NCI-H446 (cell line): ENCODE measurements at regions not wholly inside any gene's neighbourhood (a gene's known extent, or its start where the extent isn't known, plus 50 kb on each side); places are given as distances from the start of the nearest gene placed in this dataset.

Experiments used
- DNase-seq, 2 experiments: peaks; one replicate each; lab custom pipeline; 2025; lab: John Stamatoyannopoulos, UW

DNA sequence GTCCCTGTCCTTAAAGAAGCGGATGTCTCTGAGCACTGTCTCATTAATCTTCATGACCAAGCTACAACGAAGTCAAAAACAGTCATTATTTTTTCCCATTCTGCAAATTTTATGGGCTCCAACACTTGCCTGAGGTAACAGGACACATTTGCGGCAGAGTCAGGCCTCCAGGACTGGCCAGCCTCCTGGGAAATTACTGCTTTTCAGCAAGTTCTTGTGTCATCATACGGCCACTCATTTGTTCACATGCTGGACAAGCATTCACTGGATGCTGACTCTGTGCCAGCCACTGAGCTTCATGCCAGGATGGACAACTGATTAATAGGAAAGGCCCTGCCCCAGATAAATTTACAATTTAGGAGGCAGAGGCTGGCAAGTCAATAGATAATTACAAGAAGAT, 305.7 kb downstream of the ACTL7B start:
- no peak for DNase-seq

GRCh38 chr9:108549184-108549583, 306.6 kb downstream of the ACTL7B start:
- no peak for DNase-seq

DNA sequence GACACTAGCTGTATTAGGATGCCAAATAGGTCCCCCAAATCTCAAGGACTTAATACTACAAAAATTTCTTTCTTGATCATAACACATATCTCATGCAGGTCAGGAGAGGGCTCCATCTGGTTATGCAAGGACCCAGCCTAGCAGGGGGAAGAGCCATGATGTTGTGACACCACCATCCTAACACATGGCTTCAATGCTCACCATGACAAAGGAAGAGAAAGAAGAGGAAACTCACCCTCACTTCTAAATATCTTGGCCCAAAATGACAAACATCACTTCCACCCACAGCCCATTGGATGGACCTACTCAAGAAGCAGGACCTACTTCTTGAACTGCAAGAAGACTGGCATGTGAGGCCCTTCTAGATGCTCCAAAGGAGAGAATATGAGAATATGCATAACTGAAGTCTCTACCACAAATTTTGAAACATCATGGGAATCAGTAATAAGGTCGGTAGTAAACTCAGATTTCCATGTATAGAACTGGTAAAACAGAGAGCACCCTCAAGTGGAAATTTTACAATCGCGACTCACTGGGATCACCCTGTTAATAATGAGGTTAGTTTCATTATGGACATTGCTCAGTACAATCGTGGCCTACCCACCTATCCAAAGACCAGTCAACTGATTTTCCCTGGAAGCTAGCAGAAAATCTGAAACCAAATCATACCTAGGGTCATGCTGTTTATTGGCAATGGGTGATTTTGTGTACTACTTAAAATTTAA, 308.2 kb downstream of the ACTL7B start:
- DNase-seq = no peak

DNA sequence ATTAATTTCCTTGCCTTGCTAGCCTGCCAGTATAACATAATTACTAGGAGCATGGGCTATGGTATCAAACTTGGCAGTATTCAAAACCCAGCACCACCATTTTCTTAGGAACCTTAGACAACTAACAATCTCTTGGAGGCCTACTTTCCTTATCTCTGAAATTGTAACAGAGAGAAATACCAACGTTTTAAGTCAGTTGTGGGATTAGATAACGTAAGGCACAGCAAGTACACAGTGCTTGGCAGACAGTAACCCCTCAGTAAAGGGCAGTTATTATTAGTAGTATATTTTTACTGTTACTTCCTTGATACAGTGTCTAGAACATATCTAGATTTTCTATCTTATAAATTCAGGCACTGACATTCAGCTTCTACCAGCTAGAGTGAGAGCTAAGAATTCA, 309.6 kb downstream of the ACTL7B start:
- DNase-seq = no peak

- DNase-seq = no peak
Measured at GRCh38 chr9:108545436-108545835, 310.4 kb downstream of the ACTL7B start.

DNA sequence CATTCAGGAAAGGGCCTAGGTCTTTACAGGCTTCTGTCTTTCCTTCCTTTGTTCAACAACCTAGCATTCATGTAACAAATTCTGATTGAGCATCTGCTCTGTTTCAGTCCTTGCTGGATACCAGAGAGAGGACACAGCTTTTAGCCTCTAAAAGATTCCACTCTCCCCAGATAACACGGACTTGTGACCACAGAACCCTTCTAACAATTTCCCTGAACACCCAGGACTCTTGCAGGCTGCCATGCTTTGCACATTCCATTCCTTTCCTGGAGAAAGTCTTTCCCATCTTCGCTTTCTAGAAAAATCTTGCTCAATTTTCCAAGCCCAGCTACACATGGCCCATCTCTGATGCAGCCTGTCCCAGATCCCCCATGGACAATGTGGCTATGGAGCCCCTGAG, 310.9 kb downstream of the ACTL7B start:
- no peak for DNase-seq

GRCh38 chr9:108543251-108543778, 312.5 kb downstream of the ACTL7B start:
- no peak for DNase-seq

DNA sequence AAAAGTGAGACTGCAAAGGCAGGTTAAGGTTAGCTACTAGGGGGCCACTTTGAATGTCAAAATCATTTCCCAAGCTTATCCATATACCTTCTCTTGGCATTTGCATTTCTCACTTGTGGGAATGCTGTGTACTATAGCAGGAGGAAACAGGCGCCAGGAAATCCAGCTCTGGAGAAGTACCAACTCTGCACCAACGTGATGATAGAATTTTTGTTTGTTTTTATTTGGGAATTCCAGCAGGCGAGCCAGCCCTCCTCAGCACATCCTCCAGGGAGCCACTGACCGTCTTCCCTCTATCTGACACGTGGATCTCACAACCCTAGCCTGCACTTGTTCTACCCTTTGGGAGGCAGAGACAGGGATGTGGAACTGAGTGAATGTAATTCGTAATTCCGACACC, 318.0 kb downstream of the ACTL7B start:
- no peak for DNase-seq

GRCh38 chr9:108536836-108537601, 318.8 kb downstream of the ACTL7B start:
- no peak for DNase-seq

DNA sequence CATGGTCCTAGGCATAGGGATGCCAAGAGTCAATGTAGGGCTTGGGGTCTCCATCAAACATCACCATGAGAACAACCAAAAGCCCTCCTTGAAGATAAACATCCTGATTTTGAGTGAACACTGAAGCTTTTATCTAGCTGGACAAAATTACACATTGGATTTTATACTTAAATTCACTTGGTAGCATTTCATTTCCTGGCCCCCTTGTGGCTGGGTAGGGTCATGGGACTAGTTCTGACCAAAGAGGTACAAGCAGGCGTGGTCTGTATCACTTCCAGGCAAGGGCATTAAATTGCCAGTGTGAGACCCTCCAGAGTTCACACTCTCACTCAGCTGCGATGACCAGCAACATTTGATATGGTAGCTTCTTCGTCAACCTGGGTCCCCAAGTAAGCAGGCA, 320.3 kb downstream of the ACTL7B start:
- no peak for DNase-seq

DNA sequence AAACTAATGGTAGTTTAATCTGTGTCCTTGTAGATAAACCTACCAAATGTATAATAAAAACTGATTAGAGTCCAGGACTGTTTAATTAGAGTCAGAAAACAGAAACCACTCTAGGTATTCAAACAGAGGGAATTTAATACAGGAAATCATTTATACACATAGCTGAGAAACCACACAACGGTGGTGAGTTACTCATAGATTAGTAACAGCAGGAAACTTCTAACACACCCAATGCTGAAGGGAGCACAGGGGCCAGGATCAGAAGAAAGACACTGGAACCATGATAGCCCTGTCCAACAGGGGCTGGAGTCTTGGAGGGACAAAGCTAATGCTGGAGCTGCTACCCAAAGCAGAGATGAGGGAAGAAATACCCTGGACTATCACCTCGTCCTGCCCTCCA, 321.0 kb downstream of the ACTL7B start:
- no peak for DNase-seq

- no peak for DNase-seq
Measured at GRCh38 chr9:108530141-108530540, 325.6 kb downstream of the ACTL7B start.

GRCh38 chr9:108528231-108528630, 327.6 kb downstream of the ACTL7B start:
- DNase-seq = no peak

- no peak for DNase-seq
Measured at GRCh38 chr9:108526518-108526917, 329.3 kb downstream of the ACTL7B start.

DNA sequence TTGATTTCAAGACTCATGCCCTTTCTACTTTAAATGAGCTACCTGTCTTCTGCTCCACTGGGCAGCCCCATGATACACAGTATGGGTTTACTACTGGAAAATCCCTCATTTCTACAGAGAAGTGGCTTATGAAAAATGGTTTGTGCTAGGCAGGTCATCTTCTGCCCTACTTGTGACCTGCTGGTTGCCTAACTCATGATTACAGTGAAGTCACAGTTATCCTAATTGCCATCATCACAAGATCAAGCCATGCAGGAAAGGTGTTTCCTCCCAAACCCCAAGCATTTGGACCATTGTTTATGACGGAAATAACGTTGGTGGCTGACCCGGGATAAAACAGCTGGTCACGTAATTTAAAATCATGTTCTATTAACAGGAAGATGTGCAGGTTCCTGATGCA, 330.6 kb downstream of the ACTL7B start:
- no peak for DNase-seq

DNA sequence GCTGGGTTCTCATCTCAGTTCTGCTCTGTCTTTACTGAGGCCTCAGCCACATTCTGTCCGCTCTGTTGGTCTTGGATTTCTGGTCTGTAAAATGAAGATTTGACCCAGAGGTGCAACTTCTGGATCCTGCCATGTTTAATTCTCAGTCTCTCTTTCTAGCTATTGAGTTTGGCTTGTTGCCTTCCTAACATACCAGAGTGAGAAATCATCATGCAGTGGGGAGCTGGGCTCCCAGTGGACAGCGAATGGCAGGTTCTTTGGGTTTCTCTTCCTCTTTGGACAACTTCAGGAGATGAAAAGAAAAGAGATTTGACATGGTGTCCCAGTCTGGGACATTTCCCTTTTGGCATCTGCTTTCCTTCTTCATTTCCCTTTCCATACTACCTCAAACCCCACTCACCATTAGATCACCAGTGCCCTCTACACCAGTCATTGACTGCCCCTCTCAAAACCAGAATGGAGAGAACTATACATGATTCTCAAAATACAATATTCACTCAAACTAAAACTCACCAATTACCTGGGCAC, 334.7 kb downstream of the ACTL7B start:
- no peak for DNase-seq

DNA sequence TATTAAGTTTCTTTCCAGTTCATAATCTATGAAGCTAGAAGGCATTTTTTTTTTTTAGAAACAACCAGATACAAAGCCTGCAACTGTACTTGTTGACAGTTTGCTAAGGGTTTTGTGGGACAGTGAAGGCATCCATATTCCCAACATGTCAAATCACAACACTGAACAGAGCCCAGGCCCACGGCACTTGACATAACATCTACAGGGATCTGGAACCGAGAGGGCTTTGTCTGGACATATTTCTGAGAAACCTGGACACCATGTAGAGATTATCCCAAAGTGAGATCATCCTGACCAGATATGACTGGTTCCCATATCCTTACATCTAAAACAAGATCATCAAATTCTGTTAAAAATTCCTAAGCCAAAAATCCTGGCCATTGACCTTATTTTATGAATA, 336.3 kb downstream of the ACTL7B start:
- no peak for DNase-seq

- no peak for DNase-seq
Measured at GRCh38 chr9:108517651-108518365, 338.0 kb downstream of the ACTL7B start.

DNA sequence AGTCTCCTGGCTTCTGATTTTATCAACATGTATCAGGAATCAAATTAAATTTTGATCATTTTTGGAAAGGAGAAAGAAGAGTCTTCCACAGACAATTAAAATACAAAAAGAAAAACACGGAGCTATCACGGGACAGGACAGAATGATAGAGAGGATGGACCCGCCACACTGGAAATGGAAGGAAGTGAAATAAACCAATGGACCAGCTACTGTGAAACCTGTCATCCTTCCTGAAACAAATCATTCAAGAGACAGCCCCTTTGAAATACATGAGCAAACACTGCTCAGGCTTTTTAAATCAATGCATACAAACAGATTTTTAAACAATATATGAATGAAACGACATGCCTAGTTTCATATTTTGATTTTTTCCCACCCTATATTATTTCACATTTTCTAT, 339.4 kb downstream of the ACTL7B start:
- DNase-seq = no peak

- no peak for DNase-seq
Measured at GRCh38 chr9:108515856-108516255, 339.9 kb downstream of the ACTL7B start.

GRCh38 chr9:108512426-108513173, 343.2 kb downstream of the ACTL7B start:
- no peak for DNase-seq

- no peak for DNase-seq
Measured at GRCh38 chr9:108511307-108511706, 344.5 kb downstream of the ACTL7B start.
